Lung (tissue), 11 donors: ENCODE measurements at regions not wholly inside any gene's neighbourhood (a gene's known extent, or its start where the extent isn't known, plus 50 kb on each side); places are given as distances from the start of the nearest gene placed in this dataset.

ENCODE experiments used
- ATAC-seq: fragments of 200-7000 bp; cut with Tn5 transposase; one replicate; pipeline ENCODE4 v1.9.1; 2020; ENCODE audit warnings: moderate number of reproducible peaks; ENCODE audit not compliant: insufficient read depth, low FRiP score
- DNase-seq, 3 donors: peaks; one replicate each; pipeline ENCODE4 v3.0.0-alpha.2; 2013 to 2017
- H3K27ac ChIP-seq, 2 donors: one replicate each; pipeline ENCODE4 v1.5.1; 2013; ENCODE audit warnings: mild to moderate bottlenecking in 2 of 2, moderate library complexity in 2 of 2, control low read depth in 1 of 2, inconsistent platforms in 1 of 2, low read depth in 1 of 2, low read length in 1 of 2
- H3K27me3 ChIP-seq, 3 donors: one replicate each; pipeline ENCODE4 v1.5.1; 2013; ENCODE audit warnings: low read length in 2 of 3; ENCODE audit not compliant: control insufficient read depth in 3 of 3, insufficient read depth in 3 of 3
- H3K36me3 ChIP-seq, 4 donors: one replicate each; pipeline ENCODE4 v1.5.1; 2013; ENCODE audit warnings: low read length in 4 of 4, mild to moderate bottlenecking in 1 of 4, moderate library complexity in 1 of 4; ENCODE audit not compliant: control insufficient read depth in 4 of 4, insufficient read depth in 4 of 4
- H3K4me1 ChIP-seq, 5 donors: one replicate each; pipeline ENCODE4 v1.5.1; 2013; ENCODE audit warnings: low read length in 5 of 5, mild to moderate bottlenecking in 2 of 5, moderate library complexity in 1 of 5; ENCODE audit not compliant: control insufficient read depth in 5 of 5, insufficient read depth in 5 of 5
- H3K4me3 ChIP-seq: one replicate; pipeline ENCODE4 v1.5.1; 2013; ENCODE audit warnings: mild to moderate bottlenecking, control low read depth, moderate library complexity
- H3K9ac ChIP-seq, 2 donors: one replicate each; pipeline ENCODE4 v1.5.1; 2013; ENCODE audit warnings: low read length in 2 of 2, control low read depth in 1 of 2; ENCODE audit not compliant: insufficient read depth in 1 of 2
- H3K9me3 ChIP-seq, 4 donors: one replicate each; pipeline ENCODE4 v1.5.1; 2013; ENCODE audit warnings: low read length in 3 of 4, mild to moderate bottlenecking in 1 of 4, moderate library complexity in 1 of 4; ENCODE audit not compliant: control insufficient read depth in 4 of 4, insufficient read depth in 3 of 4
- CTCF ChIP-seq: IDR thresholded peaks from 2 replicates; pipeline ENCODE4 v1.5.1; 2012; ENCODE audit warnings: mild to moderate bottlenecking; ENCODE audit errors: control extremely low read depth, extremely low read depth
- WGBS, 2 donors: extraction: QIAGEN DNeasy Blood & Tissue Kit; methylation state at CpG; one replicate each; pipeline ENCODE4 v1.1.7; 2013; 5-methylcytosine and 5-hydroxymethylcytosine counted together
- donor health status: control.
- donor health status: control.
- donor health status: Bipolar disorder and iron deficiency.
- donor health status: healthy.
- donor health status: DM: yes; HTN: yes; CAD: no.

- no peak overlapping the region for H3K9ac ChIP-seq
- WGBS, 2 donors, result 70 to 85% methylated on average over 3 of the region's 3 CpGs
- H3K9me3 ChIP-seq, result no peaks in the 10 kb centered on the region
- H3K27ac ChIP-seq, result no peak overlapping the region
- H3K36me3 ChIP-seq, result no peaks in the 10 kb centered on the region
- H3K4me3 ChIP-seq, result no peak overlapping the region
- ATAC-seq (no peak), DNase-seq (no peak)
- no peak for TF ChIP-seq CTCF
- H3K27me3 ChIP-seq, result no peaks in the 10 kb centered on the region
- no peaks in the 10 kb centered on the region for H3K4me1 ChIP-seq
Measured at GRCh38 chr2:145836986-145837385, 1317.1 kb upstream of the ZEB2 start.

- H3K9me3 ChIP-seq, result no peaks in the 10 kb centered on the region
- H3K36me3 ChIP-seq, result no peaks in the 10 kb centered on the region
- H3K27ac ChIP-seq, result no peak overlapping the region
- H3K27me3 ChIP-seq, result no peaks in the 10 kb centered on the region
- H3K9ac ChIP-seq, result no peak overlapping the region
- DNase-seq, result no peak
- TF ChIP-seq CTCF, result no peak
- ATAC-seq, result no peak
- H3K4me3 ChIP-seq, result no peak overlapping the region
- no peaks in the 10 kb centered on the region for H3K4me1 ChIP-seq
- 75 to 94% methylated on average over 1 of the region's 1 CpG for WGBS, 2 donors
Measured at GRCh38 chr2:145835665-145836064, 1315.7 kb upstream of the ZEB2 start.

- no peak for TF ChIP-seq CTCF
- Histone ChIP-seq H3K4me3 (no peak overlapping the region), H3K27ac (no peak overlapping the region), H3K36me3 (no peaks in the 10 kb centered on the region), H3K9ac (no peak overlapping the region), H3K27me3 (no peaks in the 10 kb centered on the region), H3K9me3 (no peaks in the 10 kb centered on the region), H3K4me1 (no peaks in the 10 kb centered on the region)
- DNase-seq (no peak), ATAC-seq (no peak)
- 89 to 95% methylated on average over 5 of the region's 5 CpGs for whole genome bisulfite sequencing, 2 donors
Measured at GRCh38 chr2:145832681-145833080, 1312.8 kb upstream of the ZEB2 start.

- Histone ChIP-seq H3K9ac (no peak overlapping the region), H3K4me1 (no peaks in the 10 kb centered on the region), H3K9me3 (no peaks in the 10 kb centered on the region), H3K27me3 (no peaks in the 10 kb centered on the region), H3K27ac (no peak overlapping the region), H3K4me3 (no peak overlapping the region), H3K36me3 (no peaks in the 10 kb centered on the region)
- DNase-seq, result no peak
- ATAC-seq, result no peak
- TF ChIP-seq CTCF, result no peak
Measured at GRCh38 chr2:145829931-145830330, 1310.0 kb upstream of the ZEB2 start.
